ENCODE measurements at regions not wholly inside any gene's neighbourhood (a gene's known extent, or its start where the extent isn't known, plus 50 kb on each side); places are given as distances from the start of the nearest gene placed in this dataset.

- TF ChIP-seq BCLAF1 (IDR thresholded peaks at IDR 0.05; ENCODE audit: borderline replicate concordance in 1 of 2, control insufficient read depth in 1 of 2, low read depth in 2 of 2, low read length in 1 of 2) (no peak), RUNX1 (IDR thresholded peaks at IDR 0.05; ENCODE audit: low read depth) (no peak), KDM5B (IDR thresholded peaks at IDR 0.05; ENCODE audit: insufficient replicate concordance, low read depth, low read length) (no peak), DDX20 (tag; IDR thresholded peaks at IDR 0.05; ENCODE audit: low read depth) (no peak), EP400 (IDR thresholded peaks at IDR 0.05) (no peak), ZNF134 (CRISPR knock-in tag; conservative IDR thresholded peaks at IDR 0.05) (no peak), KLF16 (IDR thresholded peaks at IDR 0.05) (no peak), THRAP3 (IDR thresholded peaks at IDR 0.05; ENCODE audit: borderline replicate concordance) (no peak), MCM7 (IDR thresholded peaks at IDR 0.05) (no peak), L3MBTL2 (IDR thresholded peaks at IDR 0.05) (no peak), SREBF1 (IDR thresholded peaks at IDR 0.05; ENCODE audit: borderline replicate concordance, low read depth, low read length) (no peak), MTF1 (CRISPR knock-in tag; IDR thresholded peaks at IDR 0.05; ENCODE audit: borderline replicate concordance) (no peak)
Measured at GRCh38 chr12:19737019-19737418, 297.7 kb downstream of the AEBP2 start (continued).

Data from K562 (cell line).